ELR (cell line): ENCODE measurements at regions not wholly inside any gene's neighbourhood (a gene's known extent, or its start where the extent isn't known, plus 50 kb on each side); places are given as distances from the start of the nearest gene placed in this dataset.

Source experiments
- DNase-seq: peaks from one replicate; pipeline ENCODE4 v3.0.0-alpha.2; 2015; ENCODE audit warnings: low read depth

DNA sequence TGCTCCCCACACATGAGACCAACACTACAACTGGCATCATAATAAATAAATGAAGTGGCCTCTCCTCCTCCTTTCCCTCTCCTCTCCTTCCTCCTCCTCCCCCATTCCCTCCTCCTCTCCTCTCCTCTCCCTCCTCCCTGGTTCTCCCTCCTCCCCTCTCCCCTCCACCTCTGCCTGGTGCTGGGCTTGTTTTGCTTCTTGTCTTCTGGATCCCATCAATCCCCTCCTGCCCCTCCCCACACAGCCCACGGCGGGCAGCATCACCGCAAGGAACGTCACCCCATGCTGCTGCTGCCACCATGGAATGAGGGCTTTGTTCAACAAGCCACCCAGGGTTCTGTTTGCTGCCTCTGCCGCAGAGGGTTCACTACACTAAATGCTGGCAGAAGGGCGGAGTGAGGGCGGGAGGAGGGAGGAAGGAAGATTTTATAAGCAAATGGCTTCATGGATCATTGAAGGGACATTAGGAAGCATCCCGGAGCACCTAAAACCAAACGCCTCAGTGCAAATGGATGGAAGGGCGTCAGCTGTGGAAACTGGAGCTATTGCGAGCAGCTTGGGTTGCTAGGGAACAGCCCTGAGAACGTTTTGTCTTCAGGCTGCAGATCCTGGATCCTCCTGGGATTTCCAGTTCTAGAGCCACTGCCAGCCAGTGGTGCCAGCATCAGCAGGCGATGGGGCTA is 379.7 kb upstream of the ZMIZ1 start:
- no peak for DNase-seq

DNA sequence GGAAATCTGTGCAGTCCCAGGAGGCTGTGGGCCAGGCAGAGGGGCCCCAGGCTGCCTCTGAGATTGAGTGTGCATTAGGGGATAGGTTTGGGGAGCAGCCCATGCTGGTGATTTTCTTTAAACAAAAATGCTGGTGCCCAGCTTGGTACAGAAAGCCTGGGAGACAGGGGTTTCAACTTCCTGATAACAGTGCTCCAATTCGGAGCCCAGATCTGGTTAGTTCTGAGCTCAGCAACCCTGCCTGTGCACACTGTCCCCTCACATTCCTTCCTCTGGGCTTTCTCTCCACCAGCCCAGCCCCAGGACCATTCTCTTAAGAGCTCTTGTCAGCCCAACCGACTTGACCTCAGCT is 379.2 kb upstream of the ZMIZ1 start:
- no peak for DNase-seq

DNA sequence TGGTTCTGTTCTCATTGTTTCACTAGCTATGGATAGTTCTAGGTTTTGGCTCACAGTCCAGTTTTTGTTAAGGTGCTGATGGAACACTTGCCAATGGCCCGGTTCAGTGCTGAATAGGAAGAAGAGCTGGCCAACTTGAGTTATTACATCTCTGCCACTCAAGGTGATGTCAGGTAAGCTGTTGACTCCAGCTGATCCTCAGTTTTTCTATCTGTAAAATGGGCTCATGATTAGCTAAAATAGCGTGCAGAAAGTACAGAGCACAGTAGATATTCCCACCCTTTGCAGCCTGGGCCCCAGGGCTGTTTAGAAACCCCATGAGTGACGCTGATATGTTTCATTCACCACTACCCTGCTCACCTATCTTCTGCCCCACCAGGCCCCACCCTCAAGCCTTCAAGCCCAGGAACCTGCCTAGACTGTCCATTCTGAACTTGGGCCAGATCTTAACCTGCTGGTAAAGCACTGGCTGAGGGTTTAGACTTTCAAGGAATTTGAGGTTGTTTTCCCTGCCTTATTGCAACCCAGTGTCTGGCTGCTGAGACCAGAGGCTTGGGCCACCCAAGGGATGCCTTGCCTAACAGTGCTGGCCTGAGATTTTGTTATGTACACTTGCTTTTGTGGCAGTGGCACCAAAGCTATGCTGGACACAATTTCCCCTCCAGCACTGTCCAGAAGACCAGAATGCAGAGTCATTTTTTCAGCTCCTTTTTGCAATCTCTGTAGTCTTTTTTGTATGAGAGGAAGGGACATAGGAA is 378.2 kb upstream of the ZMIZ1 start:
- no peak for DNase-seq

DNA sequence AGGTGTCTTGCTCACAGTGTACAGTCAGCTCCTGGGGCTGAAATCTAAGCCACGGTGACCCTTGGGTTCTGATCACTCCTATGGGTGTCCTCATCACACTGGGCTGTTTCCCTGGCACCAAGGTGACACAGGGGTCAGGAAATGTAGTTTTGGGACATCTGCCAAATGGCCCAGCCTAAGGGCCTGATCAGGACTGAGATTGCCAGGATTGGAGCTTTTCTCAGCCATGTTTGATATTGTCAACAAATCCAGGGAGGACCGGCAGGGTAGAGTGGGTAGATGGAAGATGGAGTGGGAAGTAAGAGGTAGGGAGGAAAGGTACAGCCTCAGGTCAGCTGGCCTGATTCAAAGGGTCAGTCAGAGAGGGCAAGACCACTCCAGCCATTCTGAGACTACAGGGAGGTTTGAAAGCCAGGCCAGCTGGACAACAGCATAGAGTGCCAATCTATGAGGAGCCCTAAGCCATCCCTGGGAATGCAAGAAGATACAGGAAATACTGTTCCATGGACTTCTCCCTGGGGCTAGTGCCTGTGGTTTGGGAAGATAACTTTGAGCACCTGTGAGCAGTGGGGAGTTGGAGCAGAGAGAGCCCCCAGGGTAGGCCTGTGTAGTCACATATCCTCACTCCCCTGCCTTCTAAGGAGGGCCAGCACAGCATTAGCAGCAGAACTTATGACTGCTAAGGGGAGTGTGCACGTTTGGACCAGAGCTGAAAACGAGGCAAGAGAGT is 377.3 kb upstream of the ZMIZ1 start:
- no peak for DNase-seq

DNA sequence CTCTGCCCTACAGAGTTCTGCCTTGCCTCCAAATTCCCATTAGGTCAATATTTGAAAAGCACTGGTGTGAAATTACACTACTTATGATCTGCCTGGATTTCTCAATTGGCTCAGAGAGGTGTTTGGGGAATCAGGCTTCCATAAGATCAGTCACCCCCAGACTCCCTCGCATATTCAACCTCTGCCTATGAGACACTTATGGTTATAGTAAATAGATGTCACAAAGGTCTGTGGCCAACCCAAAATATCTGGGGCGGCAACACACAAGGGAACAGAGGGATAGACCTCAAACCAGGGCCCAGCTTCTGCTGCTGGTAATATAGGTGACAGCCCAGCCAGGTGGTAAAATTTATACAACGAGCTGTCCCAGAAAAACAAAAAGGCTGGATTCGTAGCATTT is 376.7 kb upstream of the ZMIZ1 start:
- DNase-seq = no peak

DNA sequence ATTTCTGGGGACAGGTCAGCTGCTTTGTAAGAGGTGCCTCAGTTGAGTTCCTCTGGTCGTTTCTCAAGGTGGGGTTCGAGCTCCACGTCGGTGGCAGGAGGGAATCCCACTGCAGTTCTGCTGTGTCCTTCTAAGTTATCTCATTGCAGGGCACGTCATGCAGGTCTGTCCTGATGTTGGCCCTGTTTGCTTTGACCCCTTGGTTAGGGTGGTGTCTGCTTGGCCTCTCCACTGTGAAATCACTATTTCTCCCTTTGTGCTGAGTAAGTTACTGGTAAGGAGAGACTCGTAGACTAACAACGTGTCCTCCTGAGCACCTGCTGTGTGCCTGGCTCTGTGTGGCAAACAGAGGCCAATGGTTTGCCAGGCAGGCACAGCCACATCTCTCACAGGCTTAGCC is 372.9 kb upstream of the ZMIZ1 start:
- DNase-seq = no peak

DNA sequence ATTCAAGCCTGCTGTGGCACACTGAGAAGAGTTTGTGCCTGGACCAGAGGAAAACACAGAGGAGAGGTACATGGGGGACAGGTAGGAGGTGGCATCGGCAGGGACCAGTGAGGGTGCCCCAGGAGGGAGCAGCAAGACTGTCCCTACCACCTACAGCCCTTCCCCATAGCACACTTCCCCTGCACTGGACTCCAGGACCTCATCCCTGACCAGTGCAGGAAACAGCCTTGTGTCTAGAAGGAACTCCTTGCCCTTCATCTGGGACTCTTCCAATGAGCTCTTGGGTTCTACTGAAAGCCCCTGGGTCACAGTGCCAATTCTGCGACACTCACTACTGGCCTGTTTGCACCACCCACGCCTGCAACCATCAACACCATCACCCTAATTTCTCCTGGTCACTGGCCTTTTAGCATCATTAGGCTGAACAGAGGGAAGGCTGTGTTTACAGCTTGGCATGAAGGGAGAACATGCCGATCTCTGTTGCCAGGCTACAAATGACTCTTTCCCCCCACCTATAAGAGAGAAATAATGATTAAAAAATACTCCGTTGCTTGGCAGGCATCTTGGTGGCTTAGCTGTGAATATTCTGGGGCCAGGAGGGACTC is 371.9 kb upstream of the ZMIZ1 start:
- DNase-seq = no peak

DNA sequence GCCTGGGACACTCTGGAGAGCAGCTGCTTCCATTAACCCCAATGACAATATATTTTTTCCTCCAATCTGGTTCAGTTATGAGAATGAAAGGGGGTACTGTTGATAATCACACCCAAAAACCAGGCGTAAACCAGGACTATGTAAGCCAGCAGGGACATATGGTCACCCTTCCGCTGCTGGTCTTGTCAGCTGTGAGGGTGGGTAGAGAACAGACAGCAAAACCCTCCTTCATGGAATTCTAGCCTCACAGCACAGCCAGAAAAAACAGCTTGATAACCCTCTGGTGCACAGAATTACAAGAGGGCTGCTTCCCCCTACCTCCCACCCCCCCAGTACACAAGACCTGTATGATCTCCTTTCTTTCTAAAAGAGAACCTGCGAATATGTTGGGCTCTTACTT is 368.8 kb upstream of the ZMIZ1 start:
- DNase-seq = no peak

DNA sequence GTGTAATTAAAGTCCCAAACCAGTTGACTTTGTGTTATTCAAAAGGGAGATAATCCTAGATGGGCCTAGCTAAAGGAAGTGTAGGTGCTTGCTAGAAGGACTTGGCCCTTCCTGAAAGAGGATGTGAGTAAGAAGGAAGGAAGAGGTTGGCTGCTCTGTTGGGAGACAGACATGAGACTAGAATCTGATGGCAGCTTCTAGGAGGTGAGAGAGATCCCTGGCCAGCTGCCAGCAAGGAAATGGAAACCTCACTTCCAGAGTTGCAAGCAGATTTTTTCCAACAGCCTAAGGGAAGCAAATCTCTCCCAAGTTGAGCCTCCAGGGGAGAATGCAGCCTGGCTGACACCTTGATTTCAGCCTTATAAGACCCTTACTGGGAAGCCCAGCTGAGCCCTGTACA is 368.4 kb upstream of the ZMIZ1 start:
- DNase-seq = peak; percentile 53

DNA sequence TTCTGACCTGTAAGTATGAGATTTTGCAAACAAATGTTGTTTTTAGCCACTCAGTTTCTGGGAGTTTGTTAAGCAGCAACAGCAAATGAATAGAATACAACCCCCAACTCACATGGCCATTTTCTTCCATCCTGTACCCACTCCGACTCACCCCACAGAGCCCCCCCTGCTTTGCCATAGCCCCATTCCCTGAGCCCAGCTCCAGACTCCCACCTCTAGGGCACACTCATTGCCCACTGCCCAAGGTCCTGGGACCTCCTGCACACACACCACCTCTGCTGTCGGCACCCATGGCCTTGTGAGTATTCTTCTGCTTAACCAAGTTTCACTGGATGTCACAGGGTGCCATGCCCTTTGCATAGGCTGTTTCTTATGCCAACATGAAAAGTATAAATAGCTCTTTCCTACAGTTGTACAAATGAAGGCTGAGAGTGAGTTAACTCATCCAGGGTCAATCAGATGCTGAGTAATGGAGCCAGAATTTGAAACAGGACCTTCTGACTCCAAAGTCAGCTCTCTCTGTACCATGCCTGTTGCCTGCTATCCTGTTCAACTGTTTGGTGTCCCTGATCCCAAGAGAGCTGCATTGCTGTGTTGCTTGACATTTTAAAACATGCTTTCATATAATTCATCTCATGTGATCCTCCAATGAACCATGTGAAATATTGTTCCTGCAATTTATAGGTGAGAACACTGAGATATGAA is 367.8 kb upstream of the ZMIZ1 start:
- peak; percentile 17 for DNase-seq

DNA sequence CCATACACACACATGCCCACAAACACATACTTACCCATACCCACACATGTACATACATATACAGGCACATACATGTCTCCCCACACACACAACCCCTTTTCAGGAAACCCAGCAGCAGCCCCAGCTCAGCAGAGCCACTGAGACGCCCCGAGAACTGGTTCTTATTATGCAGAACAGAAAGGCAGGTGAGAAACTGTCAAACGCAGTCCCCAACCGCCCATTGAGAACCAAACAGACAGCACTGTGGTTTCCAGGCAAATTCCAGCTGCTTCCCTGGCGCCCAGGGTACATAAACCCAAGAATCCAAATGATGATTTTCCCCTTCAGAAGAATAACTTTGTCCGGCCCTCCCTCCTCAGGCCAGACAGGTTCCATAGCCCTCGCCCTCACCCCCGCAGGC is 366.6 kb upstream of the ZMIZ1 start:
- no peak for DNase-seq

DNA sequence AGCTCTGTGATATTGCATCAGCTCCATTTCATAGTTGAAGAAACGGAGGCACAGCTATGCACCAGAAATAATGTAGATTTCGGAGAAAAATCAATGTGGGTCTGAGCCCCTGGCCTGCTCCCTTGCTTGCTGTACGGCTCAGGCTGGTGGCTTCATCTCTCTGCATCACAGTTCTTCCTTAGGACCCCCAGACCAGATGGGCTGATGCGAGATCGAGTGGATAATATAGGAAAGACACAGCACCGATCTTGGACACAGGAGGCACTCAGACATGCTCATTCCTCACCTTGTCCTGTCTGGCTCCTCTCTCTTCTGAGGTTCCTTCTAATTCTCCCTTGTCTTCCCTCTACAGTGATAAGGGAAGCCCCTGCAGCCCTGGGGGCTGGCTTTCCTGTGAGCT is 365.9 kb upstream of the ZMIZ1 start:
- DNase-seq = no peak

DNA sequence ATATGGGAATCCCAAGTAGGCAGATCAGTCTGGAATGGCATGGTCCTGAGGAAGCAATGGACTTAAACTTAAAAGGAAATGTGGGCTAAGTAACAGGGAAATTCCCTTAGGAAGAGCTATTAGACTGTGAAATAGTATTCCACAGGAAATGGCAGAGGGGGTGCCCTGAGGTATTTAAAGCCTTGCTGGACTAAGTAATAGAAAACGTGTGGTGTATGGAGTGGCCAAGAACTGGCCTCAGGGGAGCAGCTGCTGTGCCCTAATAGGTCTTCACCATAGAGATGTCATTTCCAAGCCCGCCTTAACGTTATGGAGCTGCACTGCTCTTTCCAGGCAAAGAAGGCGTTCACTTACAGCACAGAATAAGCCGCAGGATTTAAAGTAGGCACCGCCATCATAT is 365.2 kb upstream of the ZMIZ1 start:
- DNase-seq = no peak

DNA sequence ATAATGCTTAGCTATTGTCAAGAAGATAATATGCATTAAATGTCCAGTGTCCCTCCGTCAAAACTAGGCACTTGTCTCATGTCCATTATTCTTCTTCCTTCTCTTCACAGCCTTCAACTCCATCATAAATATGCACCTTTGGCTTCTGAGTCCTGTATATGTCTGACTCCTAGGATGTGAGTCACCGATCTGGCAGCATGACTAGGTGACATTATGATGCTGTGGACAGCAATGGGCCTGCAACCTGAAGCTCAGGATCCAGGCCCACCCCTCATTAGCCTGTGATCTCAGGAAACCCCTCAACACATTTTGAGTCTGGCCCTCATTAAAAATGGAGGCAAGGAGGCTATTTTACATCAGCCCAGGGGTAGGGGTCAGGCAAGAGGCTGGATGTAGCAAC is 362.5 kb upstream of the ZMIZ1 start:
- DNase-seq = peak; percentile 63

DNA sequence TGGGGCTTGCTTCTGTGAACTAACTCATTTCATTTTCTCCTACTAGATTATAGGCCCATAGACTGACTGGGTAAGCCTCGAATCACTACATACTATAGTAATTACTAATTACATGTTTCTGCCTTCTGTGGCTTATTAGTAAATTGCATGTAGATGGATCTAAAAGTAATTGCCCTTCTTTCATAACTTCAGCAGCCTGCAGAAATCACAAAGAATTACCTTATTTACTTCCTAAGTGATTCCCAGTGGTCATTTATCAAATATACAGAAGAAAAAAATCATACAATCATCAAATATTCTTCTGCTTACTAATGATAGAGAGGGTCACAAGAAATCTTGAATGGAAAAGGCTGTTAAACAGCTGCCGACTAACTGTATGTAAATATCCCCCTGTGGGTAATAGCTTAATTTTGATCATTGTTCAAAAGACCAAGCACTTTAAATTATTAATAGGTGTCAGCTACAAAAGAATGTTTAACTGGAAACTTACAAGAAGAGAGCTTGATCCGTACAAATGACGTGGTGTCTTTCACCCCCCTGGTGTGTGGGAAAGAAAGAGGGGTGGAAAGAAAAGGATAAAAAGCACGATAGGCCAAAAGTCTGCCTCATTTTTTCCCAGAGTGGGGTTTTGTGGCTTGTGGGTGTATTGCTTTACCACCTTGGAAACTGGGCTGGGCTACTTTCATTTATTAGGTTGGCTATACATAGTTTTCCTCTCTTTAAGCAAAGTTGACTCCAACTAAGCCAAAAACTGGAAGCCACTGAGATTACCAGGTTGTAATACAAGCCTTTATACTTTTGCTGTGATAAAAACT is 361.8 kb upstream of the ZMIZ1 start:
- no peak for DNase-seq

DNA sequence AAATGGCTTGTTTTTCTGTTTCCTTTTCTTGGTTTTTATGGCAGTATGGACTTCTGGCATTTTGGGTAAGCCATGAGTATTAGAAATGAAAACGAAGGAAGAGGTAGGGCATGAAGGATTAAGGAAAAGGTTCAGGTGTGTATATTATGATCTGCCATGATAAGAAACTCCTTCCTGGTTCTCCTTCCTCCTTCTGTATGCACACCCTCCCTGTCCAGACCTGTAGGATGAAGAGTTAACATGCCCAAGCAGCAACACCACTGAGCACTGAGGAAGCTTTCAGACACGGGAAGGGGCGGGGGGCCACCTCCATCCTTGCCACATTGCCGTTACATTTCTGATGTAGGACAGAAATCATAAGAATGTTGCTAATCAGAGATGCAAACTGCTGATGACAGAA is 361.0 kb upstream of the ZMIZ1 start:
- DNase-seq = no peak

DNA sequence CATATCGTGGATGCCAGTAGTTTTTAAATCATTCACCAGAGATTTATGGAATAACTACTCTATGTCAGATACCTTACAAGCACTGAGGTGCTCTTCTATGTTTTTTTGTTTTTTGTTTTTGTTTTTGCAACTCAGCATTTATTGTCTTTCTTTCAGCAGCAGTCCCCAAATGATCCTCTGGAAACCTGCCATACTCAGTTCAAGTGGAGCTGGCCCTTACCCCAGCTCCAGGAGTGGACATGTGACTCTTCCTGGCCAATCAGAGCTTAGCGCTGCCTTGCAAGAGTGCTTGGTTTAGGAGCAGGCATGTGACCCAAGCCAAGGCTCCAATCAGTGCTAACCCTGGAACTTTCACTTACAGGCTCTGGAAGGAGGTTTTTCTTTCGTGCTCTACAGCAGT is 356.6 kb upstream of the ZMIZ1 start:
- no peak for DNase-seq

DNA sequence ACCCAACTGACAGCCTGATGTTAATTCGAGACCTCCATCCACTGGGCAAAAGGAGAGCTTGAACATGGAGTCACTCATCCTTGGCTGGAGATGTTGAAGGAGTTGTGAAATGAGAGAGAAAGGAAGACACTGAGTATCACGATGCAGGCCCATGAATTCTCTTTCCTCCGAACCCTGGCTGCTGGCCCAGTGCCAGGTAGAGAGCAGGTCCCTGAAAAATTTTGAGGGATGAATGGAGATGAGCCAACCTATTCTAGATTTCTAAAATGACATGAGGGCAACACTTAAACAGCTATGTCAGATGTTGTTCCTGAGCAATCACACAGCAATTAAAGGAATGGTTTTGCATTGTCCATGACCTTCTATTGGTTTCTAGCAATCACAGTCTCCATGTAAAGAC is 355.1 kb upstream of the ZMIZ1 start:
- DNase-seq = no peak

DNA sequence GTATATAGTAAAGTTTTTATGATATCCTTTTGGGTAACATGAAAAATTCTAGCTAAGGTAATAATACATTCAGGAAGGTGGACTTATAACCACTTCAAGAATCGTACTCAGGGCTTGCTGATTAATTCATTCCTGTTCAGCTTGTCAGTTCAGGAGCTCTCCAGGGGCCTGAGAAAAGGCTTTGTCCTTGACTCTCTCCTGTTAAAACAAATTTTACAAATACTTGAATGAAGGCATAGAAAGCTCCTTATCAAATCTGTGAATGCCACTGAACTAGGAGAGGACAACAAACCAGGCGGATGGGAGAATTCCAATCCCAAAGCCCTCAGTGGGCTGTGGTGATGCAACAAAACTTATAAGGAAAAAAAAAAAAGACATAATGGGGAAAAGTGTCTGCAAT is 354.5 kb upstream of the ZMIZ1 start:
- no peak for DNase-seq

DNA sequence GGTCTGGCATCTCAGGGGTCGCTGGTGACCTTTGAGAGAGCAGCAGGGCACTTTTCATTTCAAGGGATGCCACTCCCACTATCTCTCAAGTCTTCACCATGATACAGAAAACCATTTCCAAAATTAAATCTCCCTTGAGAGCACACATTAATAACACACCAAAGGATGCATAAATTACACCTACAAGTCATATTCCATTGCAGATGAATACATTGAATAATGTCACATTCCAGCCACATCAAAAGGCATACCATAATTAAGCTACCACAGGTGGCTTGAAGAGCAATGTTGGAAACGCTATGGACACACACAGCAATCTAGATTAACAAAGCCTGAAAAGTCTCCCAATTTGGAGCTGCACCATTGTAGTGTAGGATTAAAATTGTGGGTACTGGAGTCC is 353.3 kb upstream of the ZMIZ1 start:
- DNase-seq = no peak

DNA sequence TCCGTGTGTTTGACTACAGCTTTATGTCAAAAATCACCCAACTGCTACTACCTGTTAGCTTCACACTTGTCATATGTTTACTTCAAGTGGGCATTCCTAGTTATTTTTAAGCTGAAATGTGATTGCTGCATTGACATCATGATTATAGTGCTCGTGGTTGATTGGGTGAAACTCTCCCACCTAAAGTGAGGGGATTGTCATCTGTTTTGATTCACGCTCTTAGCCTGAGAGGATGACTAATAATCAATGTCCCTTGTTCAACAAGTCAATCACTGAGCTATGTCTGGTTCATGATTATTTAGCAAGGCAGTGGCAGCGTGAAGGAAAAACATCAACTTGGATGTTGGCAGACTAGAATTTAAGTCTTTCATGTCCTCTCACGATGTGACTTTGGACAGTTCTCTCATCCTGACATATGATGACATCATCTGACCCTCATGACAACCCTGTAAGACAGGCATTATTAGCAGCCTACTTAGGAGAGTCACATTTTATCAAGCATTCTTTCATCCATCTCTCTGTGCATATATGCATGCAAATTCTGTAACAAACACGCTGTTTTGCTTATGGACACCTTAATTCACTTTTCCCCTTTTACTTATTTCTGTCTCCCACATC is 352.6 kb upstream of the ZMIZ1 start:
- no peak for DNase-seq
